Kidney glomerular epithelial cell (primary cell): ENCODE measurements at regions not wholly inside any gene's neighbourhood (a gene's known extent, or its start where the extent isn't known, plus 50 kb on each side); places are given as distances from the start of the nearest gene placed in this dataset.

Source experiments
- DNase-seq: peaks from one replicate; lab custom pipeline; 2025; lab: John Stamatoyannopoulos, UW

GRCh38 chr14:86722612-86723253 lies 1192.8 kb downstream of the FLRT2 start:
- no peak for DNase-seq

GRCh38 chr14:86714575-86714974 lies 1184.6 kb downstream of the FLRT2 start:
- no peak for DNase-seq

DNA sequence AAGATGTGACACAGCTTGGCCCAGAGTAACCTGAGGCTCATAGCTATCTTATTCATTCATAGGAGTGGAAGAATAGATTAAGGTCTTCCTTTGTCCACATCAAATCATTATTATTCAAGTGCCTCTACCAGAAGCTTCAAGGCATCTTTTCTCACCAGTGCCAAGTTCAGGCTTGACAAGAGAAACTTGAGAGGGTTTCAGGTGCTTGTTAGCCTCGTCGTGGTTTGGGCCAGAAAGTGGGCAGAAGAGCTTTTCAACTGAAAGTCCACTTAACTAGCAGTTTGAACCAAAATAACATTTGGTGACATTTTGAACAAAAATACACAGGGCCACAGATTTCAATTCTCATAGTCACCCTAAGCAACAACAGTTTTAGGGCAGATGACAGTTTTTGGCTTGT lies 1184.2 kb downstream of the FLRT2 start:
- DNase-seq: no peak

- no peak for DNase-seq
Observed at GRCh38 chr14:86712727-86713126, 1182.8 kb downstream of the FLRT2 start.

GRCh38 chr14:86712176-86712575 lies 1182.2 kb downstream of the FLRT2 start:
- no peak for DNase-seq

GRCh38 chr14:86708846-86709339 lies 1178.9 kb downstream of the FLRT2 start:
- no peak for DNase-seq

GRCh38 chr14:86707071-86707470 lies 1177.1 kb downstream of the FLRT2 start:
- no peak for DNase-seq

- DNase-seq: no peak
Observed at GRCh38 chr14:86683561-86683960, 1153.6 kb downstream of the FLRT2 start.

- no peak for DNase-seq
Observed at GRCh38 chr14:86675059-86675458, 1145.1 kb downstream of the FLRT2 start.

- DNase-seq: peak; percentile 15
Observed at GRCh38 chr14:86673523-86673969, 1143.6 kb downstream of the FLRT2 start.

DNA sequence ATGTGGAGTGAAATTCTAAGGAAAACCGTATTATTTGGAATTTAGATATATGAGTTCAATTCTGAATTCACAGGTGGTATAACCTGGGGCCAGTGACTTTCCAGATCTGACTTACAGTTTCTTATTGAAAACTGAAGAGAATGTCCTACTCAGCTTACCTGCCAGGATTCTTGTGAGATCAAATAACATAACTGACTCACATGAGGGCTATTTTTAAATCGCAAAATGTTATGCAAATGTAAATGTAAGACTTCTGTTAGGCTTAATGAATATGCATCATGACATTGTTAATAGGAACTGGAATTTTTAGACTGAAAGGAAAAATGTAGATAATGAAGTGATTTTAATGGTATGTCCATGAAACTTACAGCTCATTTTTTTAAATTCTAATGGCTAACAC lies 1142.1 kb downstream of the FLRT2 start:
- no peak for DNase-seq

DNA sequence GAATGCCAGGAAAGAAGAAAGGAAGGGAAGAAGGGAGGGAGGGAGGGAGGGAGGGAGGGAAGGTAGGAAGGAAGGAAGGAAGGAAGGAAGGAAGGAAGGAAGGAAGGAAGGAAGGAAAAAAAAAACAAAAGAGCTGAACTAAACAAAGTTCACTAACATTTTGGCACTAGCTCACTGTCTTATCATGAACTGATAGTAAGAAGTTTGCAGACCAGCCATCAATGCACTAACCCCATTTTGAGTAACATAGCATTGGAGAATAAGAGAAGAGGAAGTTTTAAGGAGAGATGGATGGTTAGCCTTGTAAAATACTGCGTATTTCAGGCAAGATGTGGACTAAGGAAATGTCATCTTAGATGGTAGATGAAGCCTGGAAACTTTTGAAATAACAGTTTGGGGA lies 1136.0 kb downstream of the FLRT2 start:
- no peak for DNase-seq

GRCh38 chr14:86662334-86662733 lies 1132.4 kb downstream of the FLRT2 start:
- no peak for DNase-seq

DNA sequence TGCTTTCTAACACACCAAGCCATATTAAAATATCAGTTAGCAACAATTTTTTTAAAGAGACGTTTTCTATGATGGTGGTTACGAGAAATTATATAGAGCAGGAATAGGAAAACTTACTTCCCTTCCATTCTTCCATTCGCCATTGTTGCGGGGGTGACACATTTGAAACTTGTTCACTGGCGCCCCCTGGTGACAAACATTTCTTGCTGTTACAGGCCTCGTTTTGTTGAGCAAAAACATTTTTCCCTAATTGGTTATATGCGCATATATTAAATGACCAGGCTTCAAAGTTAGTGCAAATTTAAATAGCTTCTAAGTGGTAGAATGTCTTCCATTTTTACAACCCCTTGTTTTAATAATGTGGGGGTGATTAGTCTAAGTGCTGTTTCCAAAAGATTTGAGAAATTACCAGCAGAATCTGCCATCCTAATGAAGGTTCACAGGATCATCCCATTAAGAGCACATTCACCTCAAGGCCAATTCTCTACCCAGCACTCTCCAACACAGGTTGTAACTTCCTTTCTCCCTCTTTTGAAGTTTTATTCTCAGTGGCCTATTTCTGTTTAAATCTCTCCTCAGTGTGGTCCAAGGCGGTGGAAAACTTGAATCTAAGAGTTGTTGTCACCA lies 1124.7 kb downstream of the FLRT2 start:
- no peak for DNase-seq

GRCh38 chr14:86652526-86652925 lies 1122.6 kb downstream of the FLRT2 start:
- DNase-seq: no peak

- no peak for DNase-seq
Observed at GRCh38 chr14:86646696-86647690, 1117.0 kb downstream of the FLRT2 start.

GRCh38 chr14:86646125-86646524 lies 1116.2 kb downstream of the FLRT2 start:
- no peak for DNase-seq

DNA sequence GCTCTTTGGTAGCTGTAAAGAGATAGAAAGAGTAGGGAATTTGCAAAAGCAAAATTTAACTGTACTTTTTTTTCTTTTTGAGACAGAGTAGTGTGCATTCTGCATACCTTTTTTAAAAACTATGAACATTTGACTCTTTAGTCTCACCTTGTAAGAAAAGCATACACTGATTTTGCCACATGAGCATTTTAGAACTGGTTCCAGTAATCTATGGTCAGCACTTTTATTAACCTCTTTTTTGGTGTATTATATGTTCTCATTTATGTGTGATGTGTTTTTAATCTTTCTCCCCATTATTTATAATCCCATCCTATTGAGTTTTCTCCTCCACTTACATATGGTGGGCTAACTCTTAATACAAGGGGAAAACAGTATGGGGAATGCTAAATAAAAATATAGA lies 1111.4 kb downstream of the FLRT2 start:
- no peak for DNase-seq

DNA sequence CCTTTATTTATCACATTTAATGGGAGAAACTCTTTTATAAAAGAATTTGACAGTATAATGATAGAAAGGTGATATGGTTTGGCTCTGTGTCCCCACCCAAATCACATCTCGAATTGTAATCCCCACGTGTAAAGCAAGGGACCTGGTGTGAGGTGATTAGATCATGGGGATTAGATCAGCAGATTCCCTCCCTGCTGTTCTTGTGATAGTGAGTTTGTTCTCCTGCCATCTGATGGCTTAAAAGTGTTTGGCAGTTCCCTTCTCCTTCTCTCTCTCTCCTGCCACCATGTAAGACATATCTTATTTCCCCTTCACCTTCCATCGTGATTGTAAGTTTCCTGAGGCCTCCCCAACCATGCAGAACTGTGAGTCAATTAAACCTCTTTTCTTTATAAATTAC lies 1110.3 kb downstream of the FLRT2 start:
- DNase-seq: no peak

GRCh38 chr14:86639666-86640065 lies 1109.7 kb downstream of the FLRT2 start:
- DNase-seq: no peak

DNA sequence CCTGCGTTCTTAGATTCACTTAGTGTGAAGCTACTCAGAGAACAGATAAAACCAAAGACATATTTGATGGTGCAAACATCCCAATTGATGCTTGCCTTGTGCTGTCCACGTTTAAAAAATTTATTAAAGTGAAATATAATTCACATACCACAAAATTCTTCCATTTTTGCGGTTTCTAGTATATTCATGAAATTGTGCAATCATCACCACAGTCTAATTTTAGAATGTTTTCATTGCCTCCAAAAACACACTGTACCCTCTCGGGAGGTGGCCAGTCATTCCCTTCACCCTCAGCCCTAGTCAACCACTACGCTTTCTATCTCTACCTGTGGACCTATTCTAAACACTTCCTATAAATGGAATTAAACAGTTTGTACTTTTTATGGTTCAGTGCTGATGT lies 1109.2 kb downstream of the FLRT2 start:
- DNase-seq: no peak

DNA sequence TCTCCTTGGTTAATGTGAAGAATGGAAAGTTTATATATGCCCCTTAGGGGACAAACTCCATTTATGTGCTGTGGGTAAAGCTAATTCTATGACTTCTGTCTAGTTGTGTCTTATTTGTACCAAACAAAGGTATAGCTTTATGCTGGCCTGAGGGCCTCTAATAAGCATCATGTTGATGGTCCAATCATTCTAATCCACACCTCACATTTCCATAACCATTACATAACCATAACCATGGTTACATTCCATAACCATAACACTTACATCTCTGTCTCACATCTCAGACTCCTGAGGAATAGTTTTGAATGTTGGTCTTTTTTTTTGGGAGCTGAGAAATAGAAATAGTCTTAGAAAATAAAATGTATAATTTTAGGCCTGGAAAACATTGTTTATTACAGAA lies 1097.1 kb downstream of the FLRT2 start:
- no peak for DNase-seq

GRCh38 chr14:86626530-86626929 lies 1096.6 kb downstream of the FLRT2 start:
- no peak for DNase-seq
